Heart right ventricle (tissue), 16 donors: ENCODE measurements at regions not wholly inside any gene's neighbourhood (a gene's known extent, or its start where the extent isn't known, plus 50 kb on each side); places are given as distances from the start of the nearest gene placed in this dataset.

Experiments
- ATAC-seq, 8 donors: fragments of 200-7000 bp; cut with Tn5 transposase; one replicate each; pipeline ENCODE4 v1.9.1; 2020; ENCODE audit warnings: mild to moderate bottlenecking in 8 of 8, moderate library complexity in 8 of 8, moderate number of reproducible peaks in 1 of 8
- DNase-seq, 2 donors: peaks; one replicate each; pipeline ENCODE4 v3.0.0-alpha.2; 2020
- H3K27ac ChIP-seq, 10 donors: fragments of 200-600 bp; sonication (generic) in 2 of 10; one replicate each; pipeline versions ENCODE4 v1.5.0 to v1.8.0; 2020 to 2022; ENCODE audit warnings: mild to moderate bottlenecking in 3 of 10
- H3K27me3 ChIP-seq, 7 donors: fragments of 200-600 bp; one replicate each; pipeline ENCODE4 v1.8.0; 2021 to 2022; ENCODE audit warnings: mild to moderate bottlenecking in 2 of 7
- H3K36me3 ChIP-seq, 9 donors: fragments of 200-600 bp; sonication (generic) in 1 of 9; one replicate each; pipeline versions ENCODE4 v1.5.0 to v1.8.0; 2020 to 2022; ENCODE audit warnings: mild to moderate bottlenecking in 2 of 9
- H3K4me1 ChIP-seq, 9 donors: fragments of 200-600 bp; sonication (generic) in 1 of 9; one replicate each; pipeline versions ENCODE4 v1.5.0 to v1.8.0; 2020 to 2022; ENCODE audit warnings: mild to moderate bottlenecking in 4 of 9
- H3K4me3 ChIP-seq, 10 donors: fragments of 200-600 bp; sonication (generic) in 2 of 10; one replicate each; pipeline versions ENCODE4 v1.5.0 to v1.8.0; 2020 to 2022; ENCODE audit warnings: mild to moderate bottlenecking in 7 of 10, moderate library complexity in 2 of 10
- H3K9me3 ChIP-seq, 11 donors: fragments of 200-600 bp in 10 of 11; sonication (generic) in 2 of 11; one replicate each; pipeline versions ENCODE4 v1.5.0 to v1.8.0; 2013 to 2022; ENCODE audit warnings: mild to moderate bottlenecking in 2 of 11, control low read depth in 1 of 11, moderate library complexity in 1 of 11
- CTCF ChIP-seq, 9 donors: fragments of 200-600 bp; sonication (generic) in 2 of 9; IDR thresholded peaks; one replicate each; pipeline versions ENCODE4 v1.5.0 to v1.8.0; 2021 to 2022; ENCODE audit warnings: antibody characterized with exemption in 9 of 9, mild to moderate bottlenecking in 5 of 9, moderate library complexity in 1 of 9
- WGBS, 2 donors: extraction: QIAGEN DNeasy Blood & Tissue Kit; methylation state at CpG; one replicate each; pipeline ENCODE4 v1.1.7; 2013; ENCODE audit warnings: inconsistent platforms in 1 of 2; 5-methylcytosine and 5-hydroxymethylcytosine counted together
- intact Hi-C, 10 donors: fragments of 100-400 bp; cut with DNase I; formaldehyde crosslinking; loops; one replicate each; pipeline versions ENCODE4 v1.11.1 to v1.14.2; 2022
- donor health status: Arrhythmogenic right ventricular cardiomyopathy.
- donor health status: ischemic (EF 13 %, LVEDD 7.1; RV severe dilation, severe dysfunction).
- donor health status: healthy with polysubstance abuse.
- donor health status: DM: no; HTN: yes; CAD: no.
- donor health status: DM: no; HTN: no; CAD: no.
- donor health status: ischemic (EF 25% LVEDD 6.9; RV normal size, moderate dysfunction).
- donor health status: ischemic (EF 25% LVEDD 5.7; RV mildly dilated, moderate dysfunction).
- donor health status: healthy.
- donor health status: DM: yes; HTN: yes; CAD: no.
- donor health status: Ischemic cardiomyopathy.
- donor health status: ischemic (EF 35%, LVEDD 5.7; RV mildly dilated, moderate dysfunction).
- donor health status: nonischemic (EF 11% LVEDD 7.7; RV severe dilation, severe dysfunction).
- donor health status: DM: yes; HTN: yes; CAD: no.
- donor health status: PGD.
- donor health status: ischemic (EF 29% LVEDD 5.4; RV normal size, mild dysfunction).
- donor health status: nonischemic (EF 23%, LVEDD 6.1; RV moderate dilation, normal function).

DNA sequence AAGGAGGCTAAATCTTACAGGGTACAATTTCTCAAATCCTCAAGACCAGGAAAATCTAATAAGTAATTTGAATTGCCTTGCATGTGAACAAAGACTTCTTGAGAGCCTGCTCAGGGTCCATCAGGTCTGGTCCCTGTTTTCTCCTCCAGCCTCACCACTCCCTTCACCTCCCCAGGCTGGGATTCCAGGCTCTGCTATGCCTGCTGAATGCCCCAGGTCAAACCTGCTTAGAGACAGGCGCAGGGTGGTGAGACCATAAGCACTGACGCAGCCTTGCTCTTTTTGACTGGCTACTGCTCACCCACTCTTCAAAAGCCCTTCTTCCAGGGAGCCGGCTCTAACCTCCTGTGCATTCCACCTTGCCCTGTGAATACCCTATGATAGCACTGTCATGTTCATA, 356.4 kb upstream of the ACVR2A start:
- Histone ChIP-seq H3K4me3 (no peak overlapping the region), H3K27me3 (no peaks in the 10 kb centered on the region), H3K36me3 (no peaks in the 10 kb centered on the region), H3K9me3 (no peaks in the 10 kb centered on the region), H3K27ac (no peak overlapping the region), H3K4me1 (peaks cover 0 to 7% (median 0%) of the 10 kb centered on the region in 9 donors)
- no peak for TF ChIP-seq CTCF (IDR thresholded peaks at IDR 0.05)
- no peak for DNase-seq
- ATAC-seq = no peak
- intact Hi-C loops = no loop called here
- 78 to 86% methylated on average over 3 of the region's 3 CpGs for WGBS, 2 donors

- WGBS, 2 donors = 91 to 93% methylated on average over 2 of the region's 2 CpGs
- no peak for TF ChIP-seq CTCF (IDR thresholded peaks at IDR 0.05)
- Histone ChIP-seq H3K4me3 (no peak overlapping the region), H3K27ac (no peak overlapping the region), H3K36me3 (no peaks in the 10 kb centered on the region), H3K27me3 (no peaks in the 10 kb centered on the region), H3K9me3 (no peaks in the 10 kb centered on the region), H3K4me1 (peaks cover 0 to 13% (median 0%) of the 10 kb centered on the region in 9 donors)
- intact Hi-C loops = no loop called here
- ATAC-seq = no peak
- no peak for DNase-seq
Measured at GRCh38 chr2:147487978-147488289, 356.9 kb upstream of the ACVR2A start.

GRCh38 chr2:147487286-147487977, 357.4 kb upstream of the ACVR2A start:
- 27 to 39% methylated on average over 3 of the region's 3 CpGs for WGBS, 2 donors
- no peak for ATAC-seq
- no peak for DNase-seq
- Histone ChIP-seq H3K4me3 (no peak overlapping the region), H3K27me3 (no peaks in the 10 kb centered on the region), H3K4me1 (peaks cover 0 to 18% (median 0%) of the 10 kb centered on the region in 9 donors), H3K9me3 (no peaks in the 10 kb centered on the region), H3K36me3 (no peaks in the 10 kb centered on the region), H3K27ac (no peak overlapping the region)
- intact Hi-C loops = no loop called here
- TF ChIP-seq CTCF (IDR thresholded peaks at IDR 0.05) = no peak

GRCh38 chr2:147485210-147485851, 359.5 kb upstream of the ACVR2A start:
- no peak for ATAC-seq
- peak overlapping the region in 1 of 10 donors; percentile 37 for H3K27ac ChIP-seq
- peaks cover 0 to 5% (median 0%) of the 10 kb centered on the region in 7 donors for H3K27me3 ChIP-seq
- no peak overlapping the region for H3K4me3 ChIP-seq
- H3K4me1 ChIP-seq = peaks cover 0 to 30% (median 8%) of the 10 kb centered on the region in 9 donors
- DNase-seq = no peak
- no peaks in the 10 kb centered on the region for H3K36me3 ChIP-seq
- no peaks in the 10 kb centered on the region for H3K9me3 ChIP-seq
- intact Hi-C loops = no loop called here
- no peak for TF ChIP-seq CTCF (IDR thresholded peaks at IDR 0.05)
